IPS-18c (cell line): ENCODE measurements at regions not wholly inside any gene's neighbourhood (a gene's known extent, or its start where the extent isn't known, plus 50 kb on each side); places are given as distances from the start of the nearest gene placed in this dataset.
A peak's percentile ranks its signal among the peaks of the same experiment; 100 is the strongest.

Source experiments
- H3K4me3 ChIP-seq: 2 replicates; pipeline ENCODE4 v1.7.0; 2013; ENCODE audit warnings: low read depth, mild to moderate bottlenecking, low read length, moderate library complexity; ENCODE audit not compliant: insufficient read depth
- H3K9me3 ChIP-seq: one replicate; pipeline ENCODE4 v1.6.1; 2013; ENCODE audit warnings: mild to moderate bottlenecking, low read length, moderate library complexity; ENCODE audit not compliant: control insufficient read depth, insufficient read depth

GRCh38 chr15:96170979-96171739 is 159.3 kb upstream of the NR2F2 start:
- Histone ChIP-seq H3K4me3 (no peak overlapping the region), H3K9me3 (no peaks in the 10 kb centered on the region)

GRCh38 chr15:96171853-96172296 is 158.6 kb upstream of the NR2F2 start:
- Histone ChIP-seq H3K9me3 (no peaks in the 10 kb centered on the region), H3K4me3 (no peak overlapping the region)

GRCh38 chr15:96172417-96172816 is 158.1 kb upstream of the NR2F2 start:
- Histone ChIP-seq H3K9me3 (no peaks in the 10 kb centered on the region), H3K4me3 (no peak overlapping the region)

GRCh38 chr15:96176831-96177230 is 153.7 kb upstream of the NR2F2 start:
- no peaks in the 10 kb centered on the region for H3K9me3 ChIP-seq
- no peak overlapping the region for H3K4me3 ChIP-seq

- no peaks in the 10 kb centered on the region for H3K9me3 ChIP-seq
- no peak overlapping the region for H3K4me3 ChIP-seq
Measured at GRCh38 chr15:96177279-96177678, 153.2 kb upstream of the NR2F2 start.

- H3K9me3 ChIP-seq: no peaks in the 10 kb centered on the region
Measured at GRCh38 chr15:96180087-96180748, 150.3 kb upstream of the NR2F2 start.

GRCh38 chr15:96181217-96181616 is 149.3 kb upstream of the NR2F2 start:
- no peaks in the 10 kb centered on the region for H3K9me3 ChIP-seq
- H3K4me3 ChIP-seq: no peak overlapping the region

More at GRCh38 chr15:96180087-96180748, 150.3 kb upstream of the NR2F2 start:
- 0 out of 2 replicates have a peak overlapping the region, but pooled peaks have one; percentile 9 for H3K4me3 ChIP-seq

- Histone ChIP-seq H3K4me3 (no peak overlapping the region), H3K9me3 (no peaks in the 10 kb centered on the region)
Measured at GRCh38 chr15:96181873-96182301, 148.6 kb upstream of the NR2F2 start.

GRCh38 chr15:96182736-96183513 is 147.6 kb upstream of the NR2F2 start:
- H3K9me3 ChIP-seq: no peaks in the 10 kb centered on the region
- H3K4me3 ChIP-seq: no peak overlapping the region

- H3K4me3 ChIP-seq: no peak overlapping the region
Measured at GRCh38 chr15:96183514-96183850, 147.0 kb upstream of the NR2F2 start.

GRCh38 chr15:96183867-96184266 is 146.6 kb upstream of the NR2F2 start:
- Histone ChIP-seq H3K4me3 (no peak overlapping the region), H3K9me3 (no peaks in the 10 kb centered on the region)

More at GRCh38 chr15:96183514-96183850, 147.0 kb upstream of the NR2F2 start:
- no peaks in the 10 kb centered on the region for H3K9me3 ChIP-seq

GRCh38 chr15:96184297-96184696 is 146.2 kb upstream of the NR2F2 start:
- no peak overlapping the region for H3K4me3 ChIP-seq
- no peaks in the 10 kb centered on the region for H3K9me3 ChIP-seq

- H3K4me3 ChIP-seq: no peak overlapping the region
- no peaks in the 10 kb centered on the region for H3K9me3 ChIP-seq
Measured at GRCh38 chr15:96186105-96186504, 144.4 kb upstream of the NR2F2 start.

GRCh38 chr15:96187341-96188305 is 142.9 kb upstream of the NR2F2 start:
- no peaks in the 10 kb centered on the region for H3K9me3 ChIP-seq
- no peak overlapping the region for H3K4me3 ChIP-seq

- H3K9me3 ChIP-seq: no peaks in the 10 kb centered on the region
- H3K4me3 ChIP-seq: no peak overlapping the region
Measured at GRCh38 chr15:96197721-96198120, 132.8 kb upstream of the NR2F2 start.

GRCh38 chr15:96199111-96199510 is 131.4 kb upstream of the NR2F2 start:
- H3K9me3 ChIP-seq: no peaks in the 10 kb centered on the region
- H3K4me3 ChIP-seq: no peak overlapping the region
